HEK293 (cell line): ENCODE measurements at regions not wholly inside any gene's neighbourhood (a gene's known extent, or its start where the extent isn't known, plus 50 kb on each side); places are given as distances from the start of the nearest gene placed in this dataset.

Source experiments
- CTCF ChIA-PET: fragments of 350-600 bp; formaldehyde crosslinking; extraction: SDS; loops from one replicate; lab custom pipeline; 2021; ENCODE audit warnings: antibody characterized with exemption; lab: Yijun Ruan, JAX
- POLR2A ChIA-PET: fragments of 300-600 bp; formaldehyde crosslinking; extraction: SDS; loops from one replicate; lab custom pipeline; 2020; ENCODE audit warnings: antibody characterized with exemption, inconsistent platforms; lab: Yijun Ruan, JAX
- H3K27ac ChIP-seq: fragments of 200-500 bp; sonication (Bioruptor generic); 2 replicates; pipeline ENCODE4 v1.5.1; 2014; ENCODE audit warnings: low read depth, low read length, control low read depth, inconsistent platforms; ENCODE audit errors: extremely low read depth
- H3K36me3 ChIP-seq, 2 experiments: fragments of 200-500 bp in 1 of 2; sonication (Bioruptor generic) in 1 of 2; 1 replicate in 1 of 2; 2 replicates in 1 of 2; pipeline ENCODE4 v1.5.1; 2014 to 2017; ENCODE audit warnings: inconsistent platforms in 2 of 2, low read length in 2 of 2; ENCODE audit not compliant: control insufficient read depth in 2 of 2, insufficient read depth in 1 of 2
- H3K4me1 ChIP-seq: fragments of 200-500 bp; sonication (Bioruptor generic); 2 replicates; pipeline ENCODE4 v1.5.1; 2014; ENCODE audit warnings: mild to moderate bottlenecking, low read length, inconsistent platforms; ENCODE audit not compliant: control insufficient read depth, insufficient read depth
- H3K4me3 ChIP-seq: 2 replicates; pipeline ENCODE4 v1.5.1; 2011; ENCODE audit warnings: low read depth, mild to moderate bottlenecking, control low read depth, low read length, moderate library complexity
- H3K9me3 ChIP-seq: fragments of 200-500 bp; sonication (Bioruptor generic); 2 replicates; pipeline ENCODE4 v1.5.1; 2014; ENCODE audit warnings: low read depth, low read length, inconsistent platforms; ENCODE audit not compliant: control insufficient read depth, insufficient read depth
- GFI1B ChIP-seq: fragments of 450-650 bp; formaldehyde crosslinking; IDR thresholded peaks from 2 replicates; pipeline ENCODE4 v1.5.1; 2016; ENCODE audit warnings: missing biosample characterization, missing genetic modification characterization
- GLI2 ChIP-seq: fragments of 450-650 bp; formaldehyde crosslinking; IDR thresholded peaks from 2 replicates; pipeline ENCODE4; 2017; ENCODE audit warnings: missing biosample characterization, missing genetic modification characterization, low read depth, borderline replicate concordance
- MYNN ChIP-seq: fragments of 450-650 bp; formaldehyde crosslinking; IDR thresholded peaks from 2 replicates; pipeline ENCODE4 v1.5.1; 2016; ENCODE audit warnings: missing biosample characterization, missing genetic modification characterization, borderline replicate concordance
- OSR2 ChIP-seq: fragments of 450-650 bp; formaldehyde crosslinking; IDR thresholded peaks from 2 replicates; pipeline ENCODE4 v1.5.1; 2016; ENCODE audit warnings: missing biosample characterization, missing genetic modification characterization
- ZBTB20 ChIP-seq: fragments of 450-650 bp; formaldehyde crosslinking; IDR thresholded peaks from 2 replicates; pipeline ENCODE4 v1.5.1; 2016; ENCODE audit warnings: missing biosample characterization, missing genetic modification characterization
- ZNF133 ChIP-seq: fragments of 450-650 bp; formaldehyde crosslinking; IDR thresholded peaks from 2 replicates; pipeline ENCODE4 v1.5.1; 2016; ENCODE audit warnings: missing biosample characterization, missing genetic modification characterization
- ZNF155 ChIP-seq: fragments of 450-650 bp; formaldehyde crosslinking; IDR thresholded peaks from 2 replicates; pipeline ENCODE4 v1.5.1; 2016; ENCODE audit warnings: missing biosample characterization, missing genetic modification characterization
- ZNF2 ChIP-seq: fragments of 450-650 bp; formaldehyde crosslinking; IDR thresholded peaks from 2 replicates; pipeline ENCODE4 v1.5.1; 2016; ENCODE audit warnings: missing biosample characterization, missing genetic modification characterization
- ZNF292 ChIP-seq: fragments of 450-650 bp; formaldehyde crosslinking; IDR thresholded peaks from 2 replicates; pipeline ENCODE4 v1.5.1; 2016; ENCODE audit warnings: low read depth, missing biosample characterization, missing genetic modification characterization, borderline replicate concordance
- ZNF335 ChIP-seq: fragments of 450-650 bp; formaldehyde crosslinking; conservative IDR thresholded peaks from 2 replicates; pipeline ENCODE4 v1.5.1; 2016; ENCODE audit warnings: missing biosample characterization, missing genetic modification characterization
- ZNF394 ChIP-seq: fragments of 450-650 bp; formaldehyde crosslinking; IDR thresholded peaks from 2 replicates; pipeline ENCODE4 v1.5.1; 2016; ENCODE audit warnings: missing biosample characterization, missing genetic modification characterization, mild to moderate bottlenecking, moderate library complexity, borderline replicate concordance
- ZNF426 ChIP-seq: fragments of 450-650 bp; formaldehyde crosslinking; IDR thresholded peaks from 2 replicates; pipeline ENCODE4 v1.5.1; 2017; ENCODE audit warnings: missing biosample characterization, missing genetic modification characterization, mild to moderate bottlenecking, inconsistent platforms, moderate library complexity
- ZNF488 ChIP-seq: fragments of 450-650 bp; formaldehyde crosslinking; IDR thresholded peaks from 2 replicates; pipeline ENCODE4 v1.5.1; 2016; ENCODE audit warnings: missing biosample characterization, missing genetic modification characterization
- ZNF580 ChIP-seq: fragments of 450-650 bp; formaldehyde crosslinking; IDR thresholded peaks from 2 replicates; pipeline ENCODE4 v1.5.1; 2016; ENCODE audit warnings: missing biosample characterization, missing genetic modification characterization
- ZNF76 ChIP-seq: fragments of 450-650 bp; formaldehyde crosslinking; IDR thresholded peaks from 2 replicates; pipeline ENCODE4; 2016; ENCODE audit warnings: low read depth, missing biosample characterization, missing genetic modification characterization, borderline replicate concordance
- ZNF785 ChIP-seq: fragments of 450-650 bp; formaldehyde crosslinking; IDR thresholded peaks from 2 replicates; pipeline ENCODE4 v1.5.1; 2016; ENCODE audit warnings: missing biosample characterization, missing genetic modification characterization
- TF ChIP-seq, protein P1 (sequence below): IDR thresholded peaks from 2 replicates; pipeline ENCODE4 v1.6.1; 2011; ENCODE audit warnings: mild to moderate bottlenecking, low read depth, low read length, borderline replicate concordance
- TF ChIP-seq, protein P2 (sequence below): fragments of 450-650 bp; formaldehyde crosslinking; IDR thresholded peaks from 2 replicates; pipeline ENCODE4 v1.5.1; 2016; ENCODE audit warnings: missing biosample characterization, missing genetic modification characterization
- TF ChIP-seq, protein P3 (sequence below): fragments of 450-650 bp; formaldehyde crosslinking; IDR thresholded peaks from 2 replicates; pipeline ENCODE4 v1.5.1; 2016; ENCODE audit warnings: missing biosample characterization, missing genetic modification characterization

DNA sequence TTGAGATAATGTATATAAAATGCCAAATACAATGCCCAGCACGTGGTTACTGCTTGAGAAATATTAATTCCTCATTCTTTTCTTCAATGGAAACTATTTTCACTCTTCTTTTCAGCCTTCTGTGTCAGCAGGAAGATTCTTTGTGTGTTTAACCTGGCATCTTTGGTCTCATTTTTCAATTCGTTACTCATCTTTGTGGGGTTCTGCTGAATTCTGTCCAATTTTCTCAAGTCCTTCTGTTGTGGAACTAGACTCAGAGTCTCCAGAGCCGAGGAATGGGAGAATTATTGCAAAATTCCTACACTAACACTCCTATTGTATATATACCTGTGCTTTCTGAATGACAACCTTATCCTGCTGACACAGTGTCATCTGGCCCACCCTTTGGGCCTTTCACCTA lies 96.8 kb upstream of the RGMA start:
- TF ChIP-seq ZNF394 (tag by site-specific recombination) (no peak), OSR2 (tag by site-specific recombination) (no peak), ZNF580 (no peak), ZNF785 (no peak), GLI2 (tag by site-specific recombination) (no peak), ZBTB20 (tag by site-specific recombination) (no peak), ZNF292 (tag by site-specific recombination) (no peak), ZNF2 (no peak), ZNF488 (tag by site-specific recombination) (no peak), GFI1B (no peak), ZNF426 (tag by site-specific recombination) (no peak), MYNN (tag by site-specific recombination) (no peak), ZNF133 (tag by site-specific recombination) (no peak), ZNF76 (no peak), ZNF155 (no peak), ZNF335 (tag by site-specific recombination) (no peak)
- TF ChIP-seq, protein P1, sequence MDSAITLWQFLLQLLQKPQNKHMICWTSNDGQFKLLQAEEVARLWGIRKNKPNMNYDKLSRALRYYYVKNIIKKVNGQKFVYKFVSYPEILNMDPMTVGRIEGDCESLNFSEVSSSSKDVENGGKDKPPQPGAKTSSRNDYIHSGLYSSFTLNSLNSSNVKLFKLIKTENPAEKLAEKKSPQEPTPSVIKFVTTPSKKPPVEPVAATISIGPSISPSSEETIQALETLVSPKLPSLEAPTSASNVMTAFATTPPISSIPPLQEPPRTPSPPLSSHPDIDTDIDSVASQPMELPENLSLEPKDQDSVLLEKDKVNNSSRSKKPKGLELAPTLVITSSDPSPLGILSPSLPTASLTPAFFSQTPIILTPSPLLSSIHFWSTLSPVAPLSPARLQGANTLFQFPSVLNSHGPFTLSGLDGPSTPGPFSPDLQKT, result no peak
- TF ChIP-seq, protein P2, sequence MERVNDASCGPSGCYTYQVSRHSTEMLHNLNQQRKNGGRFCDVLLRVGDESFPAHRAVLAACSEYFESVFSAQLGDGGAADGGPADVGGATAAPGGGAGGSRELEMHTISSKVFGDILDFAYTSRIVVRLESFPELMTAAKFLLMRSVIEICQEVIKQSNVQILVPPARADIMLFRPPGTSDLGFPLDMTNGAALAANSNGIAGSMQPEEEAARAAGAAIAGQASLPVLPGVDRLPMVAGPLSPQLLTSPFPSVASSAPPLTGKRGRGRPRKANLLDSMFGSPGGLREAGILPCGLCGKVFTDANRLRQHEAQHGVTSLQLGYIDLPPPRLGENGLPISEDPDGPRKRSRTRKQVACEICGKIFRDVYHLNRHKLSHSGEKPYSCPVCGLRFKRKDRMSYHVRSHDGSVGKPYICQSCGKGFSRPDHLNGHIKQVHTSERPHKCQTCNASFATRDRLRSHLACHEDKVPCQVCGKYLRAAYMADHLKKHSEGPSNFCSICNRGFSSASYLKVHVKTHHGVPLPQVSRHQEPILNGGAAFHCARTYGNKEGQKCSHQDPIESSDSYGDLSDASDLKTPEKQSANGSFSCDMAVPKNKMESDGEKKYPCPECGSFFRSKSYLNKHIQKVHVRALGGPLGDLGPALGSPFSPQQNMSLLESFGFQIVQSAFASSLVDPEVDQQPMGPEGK (tag by site-specific recombination), result no peak
- TF ChIP-seq, protein P3, sequence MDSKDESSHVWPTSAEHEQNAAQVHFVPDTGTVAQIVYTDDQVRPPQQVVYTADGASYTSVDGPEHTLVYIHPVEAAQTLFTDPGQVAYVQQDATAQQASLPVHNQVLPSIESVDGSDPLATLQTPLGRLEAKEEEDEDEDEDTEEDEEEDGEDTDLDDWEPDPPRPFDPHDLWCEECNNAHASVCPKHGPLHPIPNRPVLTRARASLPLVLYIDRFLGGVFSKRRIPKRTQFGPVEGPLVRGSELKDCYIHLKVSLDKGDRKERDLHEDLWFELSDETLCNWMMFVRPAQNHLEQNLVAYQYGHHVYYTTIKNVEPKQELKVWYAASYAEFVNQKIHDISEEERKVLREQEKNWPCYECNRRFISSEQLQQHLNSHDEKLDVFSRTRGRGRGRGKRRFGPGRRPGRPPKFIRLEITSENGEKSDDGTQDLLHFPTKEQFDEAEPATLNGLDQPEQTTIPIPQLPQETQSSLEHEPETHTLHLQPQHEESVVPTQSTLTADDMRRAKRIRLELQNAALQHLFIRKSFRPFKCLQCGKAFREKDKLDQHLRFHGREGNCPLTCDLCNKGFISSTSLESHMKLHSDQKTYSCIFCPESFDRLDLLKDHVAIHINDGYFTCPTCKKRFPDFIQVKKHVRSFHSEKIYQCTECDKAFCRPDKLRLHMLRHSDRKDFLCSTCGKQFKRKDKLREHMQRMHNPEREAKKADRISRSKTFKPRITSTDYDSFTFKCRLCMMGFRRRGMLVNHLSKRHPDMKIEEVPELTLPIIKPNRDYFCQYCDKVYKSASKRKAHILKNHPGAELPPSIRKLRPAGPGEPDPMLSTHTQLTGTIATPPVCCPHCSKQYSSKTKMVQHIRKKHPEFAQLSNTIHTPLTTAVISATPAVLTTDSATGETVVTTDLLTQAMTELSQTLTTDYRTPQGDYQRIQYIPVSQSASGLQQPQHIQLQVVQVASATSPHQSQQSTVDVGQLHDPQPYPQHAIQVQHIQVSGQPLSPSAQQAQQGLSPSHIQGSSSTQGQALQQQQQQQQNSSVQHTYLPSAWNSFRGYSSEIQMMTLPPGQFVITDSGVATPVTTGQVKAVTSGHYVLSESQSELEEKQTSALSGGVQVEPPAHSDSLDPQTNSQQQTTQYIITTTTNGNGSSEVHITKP (tag by site-specific recombination), result no peak
- ChIA-PET POLR2A (no interaction called here), CTCF (no interaction called here)
- Histone ChIP-seq H3K9me3 (no peaks in the 10 kb centered on the region), H3K27ac (no peak overlapping the region), H3K4me1 (no peaks in the 10 kb centered on the region), H3K36me3 (no peaks in the 10 kb centered on the region), H3K4me3 (no peak overlapping the region)
